Globus pallidus (tissue), 1 donor: ENCODE measurements at regions not wholly inside any gene's neighbourhood (a gene's known extent, or its start where the extent isn't known, plus 50 kb on each side); places are given as distances from the start of the nearest gene placed in this dataset.

Experiments used
- DNase-seq: peaks from one replicate; pipeline ENCODE4 v3.0.0-alpha.2; 2015; ENCODE audit warnings: low spot score

DNA sequence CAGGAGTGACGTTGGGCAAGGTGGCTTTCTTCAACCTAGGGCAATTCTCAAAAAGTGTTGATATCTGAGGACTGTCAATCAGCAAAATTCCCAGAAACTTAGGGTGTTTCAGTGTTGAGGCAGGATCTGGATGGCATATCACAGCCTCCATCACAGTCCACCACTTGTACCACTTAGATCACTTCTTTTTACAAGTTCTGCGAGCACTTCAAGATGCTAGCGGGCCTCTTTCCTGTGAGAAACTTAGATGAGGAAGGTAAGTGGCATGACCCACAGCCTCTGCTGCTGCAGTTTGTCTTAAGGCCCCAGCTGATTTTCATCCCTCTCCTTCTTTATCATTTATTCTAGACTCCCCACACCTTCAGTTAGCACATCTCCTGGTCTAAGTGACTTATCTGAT is 295.4 kb upstream of the ZNF521 start:
- no peak for DNase-seq

DNA sequence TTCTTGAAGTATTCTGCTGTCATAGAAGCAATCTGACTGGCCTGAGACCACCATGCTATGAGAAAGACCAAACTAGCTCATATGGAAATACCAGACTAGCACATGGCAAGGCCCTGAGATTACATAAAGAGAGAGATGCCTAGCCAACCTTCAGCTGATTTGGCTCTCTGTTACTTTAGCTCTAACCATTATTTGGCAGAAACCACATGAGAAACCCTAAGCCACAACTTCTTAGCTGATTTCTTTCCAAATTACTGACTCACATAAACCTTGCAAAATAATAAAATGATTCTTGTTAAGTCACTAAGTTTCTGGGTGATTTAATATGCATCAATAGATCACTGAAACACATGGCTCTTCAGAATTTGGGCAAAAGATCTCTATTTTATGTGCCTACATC is 295.0 kb upstream of the ZNF521 start:
- no peak for DNase-seq

DNA sequence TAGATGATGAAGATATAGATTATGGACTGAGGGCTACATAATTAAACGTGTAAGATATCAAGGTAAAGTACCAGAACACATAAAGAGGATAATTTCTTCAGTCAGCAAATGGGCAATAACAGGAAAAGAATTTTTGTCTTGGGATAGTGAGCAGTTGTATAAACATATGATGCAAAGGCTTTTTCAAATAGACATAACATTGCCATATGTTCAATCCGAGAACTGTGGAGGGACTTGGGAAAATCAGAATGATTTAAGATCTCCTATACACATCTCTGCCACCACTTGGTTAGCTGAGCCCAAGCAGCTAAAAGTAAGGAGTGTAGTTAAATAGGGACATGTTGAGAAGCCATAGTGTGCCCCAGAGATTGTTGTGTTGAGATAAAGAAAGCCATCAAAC is 287.6 kb upstream of the ZNF521 start:
- DNase-seq: no peak

DNA sequence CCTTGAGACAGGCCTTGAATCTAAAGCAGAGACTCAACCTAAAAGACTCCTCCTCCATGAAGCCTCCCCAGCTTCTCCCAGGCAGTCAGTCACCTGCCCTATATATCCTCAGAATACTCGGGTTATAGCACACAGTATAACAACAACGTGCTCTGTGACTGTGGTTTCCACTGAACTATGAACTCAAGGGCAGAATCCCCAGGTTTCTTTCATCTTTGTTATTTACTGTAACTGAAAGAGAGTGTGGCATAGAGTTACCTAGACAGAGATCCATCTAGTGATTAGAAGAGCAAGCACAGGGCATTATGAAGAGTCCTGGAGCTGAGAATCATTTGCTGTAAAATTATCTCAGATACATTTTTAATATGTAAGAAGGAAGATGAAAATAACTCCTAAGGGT is 281.6 kb upstream of the ZNF521 start:
- DNase-seq: no peak

DNA sequence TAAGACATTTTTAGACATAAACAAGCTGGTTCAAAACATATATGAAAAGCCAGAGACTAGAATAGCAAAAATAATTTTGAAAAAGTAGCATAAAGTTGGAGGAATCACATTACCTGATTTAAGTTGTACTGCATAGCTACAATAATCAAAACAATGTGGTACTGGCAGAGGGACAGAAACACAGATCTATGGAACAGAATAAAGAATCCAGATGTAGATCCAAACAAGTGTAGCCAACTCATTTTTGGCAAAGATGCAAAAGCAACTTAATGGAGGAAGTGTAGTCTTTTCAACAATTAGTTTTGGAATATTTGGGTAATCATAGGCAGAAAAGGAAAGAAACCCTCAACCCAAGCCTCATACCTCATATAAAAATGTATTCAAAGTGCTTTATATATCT is 278.7 kb upstream of the ZNF521 start:
- DNase-seq: no peak

DNA sequence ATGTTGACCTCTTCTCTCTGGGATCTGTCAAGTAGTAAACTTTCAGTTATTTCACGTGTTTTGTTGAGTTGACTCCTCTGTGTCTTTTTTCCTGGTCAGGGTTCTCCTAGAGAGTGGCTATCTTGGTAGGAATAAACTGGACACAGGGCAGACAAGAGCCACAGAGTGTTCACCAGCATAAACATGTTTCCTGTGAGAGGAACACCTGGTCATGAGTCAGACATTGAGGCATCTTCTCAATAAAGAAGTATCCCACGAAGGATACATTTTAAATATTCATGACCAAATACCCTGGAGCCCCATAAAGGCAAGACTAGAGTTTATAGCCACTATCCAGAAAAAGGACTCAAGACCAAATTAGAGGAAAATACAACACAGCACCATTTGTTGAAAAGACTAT is 269.7 kb upstream of the ZNF521 start:
- no peak for DNase-seq

DNA sequence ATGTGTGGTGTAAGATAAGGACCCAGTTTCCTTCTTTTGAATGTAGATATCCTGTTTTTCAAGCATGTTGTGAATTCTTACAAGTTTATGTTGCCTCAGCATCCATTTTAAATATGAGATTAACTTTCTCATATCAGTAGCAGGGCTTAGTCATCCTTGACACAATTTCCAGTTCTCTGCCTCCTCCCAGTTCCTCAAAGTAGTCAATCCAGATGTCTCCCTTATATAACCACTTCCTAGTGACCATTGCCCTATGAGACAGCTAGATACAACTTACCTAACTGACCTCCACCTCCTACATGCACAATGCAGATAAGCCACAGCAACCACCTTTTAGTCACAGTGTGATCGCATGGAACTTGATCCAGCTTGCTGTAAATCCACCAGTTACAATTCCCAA is 269.2 kb upstream of the ZNF521 start:
- no peak for DNase-seq

DNA sequence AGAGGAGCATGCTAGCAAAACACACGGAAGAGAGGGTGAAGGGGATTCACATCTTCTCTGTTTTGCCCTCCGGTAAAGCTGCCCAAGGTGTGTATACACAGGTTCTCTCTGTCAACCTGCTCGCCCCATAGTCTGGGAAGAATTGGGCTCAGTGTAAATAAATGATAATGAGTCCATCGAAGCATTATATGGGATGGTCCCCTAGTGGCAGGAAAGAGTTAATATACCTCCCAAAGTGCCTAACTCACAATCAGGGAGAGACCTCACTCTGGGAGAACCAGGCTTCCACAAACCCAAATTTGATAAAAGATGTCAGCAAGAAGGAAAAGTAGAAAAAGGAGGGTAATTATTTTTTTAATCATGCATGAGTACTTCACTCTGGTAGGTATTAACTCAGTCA is 262.2 kb upstream of the ZNF521 start:
- DNase-seq: no peak

DNA sequence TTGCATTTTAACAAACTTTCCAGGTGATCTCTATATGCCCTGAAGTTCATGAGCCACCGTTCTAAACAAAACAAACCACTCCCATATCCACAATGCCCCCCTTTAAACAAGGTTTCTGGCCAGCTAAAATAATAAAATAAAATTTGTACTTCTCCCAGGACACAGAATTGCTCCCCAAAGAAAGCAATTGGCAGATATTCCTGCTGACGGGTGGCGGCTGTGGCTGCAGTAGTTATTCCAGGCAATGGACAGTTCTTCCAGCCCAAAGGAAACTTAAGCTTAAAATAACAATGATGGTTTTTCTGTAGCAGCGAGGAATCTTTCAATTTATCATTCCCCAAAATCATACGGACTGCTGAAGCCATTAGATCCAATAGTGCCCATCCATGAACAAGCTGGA is 260.5 kb upstream of the ZNF521 start:
- DNase-seq: no peak

DNA sequence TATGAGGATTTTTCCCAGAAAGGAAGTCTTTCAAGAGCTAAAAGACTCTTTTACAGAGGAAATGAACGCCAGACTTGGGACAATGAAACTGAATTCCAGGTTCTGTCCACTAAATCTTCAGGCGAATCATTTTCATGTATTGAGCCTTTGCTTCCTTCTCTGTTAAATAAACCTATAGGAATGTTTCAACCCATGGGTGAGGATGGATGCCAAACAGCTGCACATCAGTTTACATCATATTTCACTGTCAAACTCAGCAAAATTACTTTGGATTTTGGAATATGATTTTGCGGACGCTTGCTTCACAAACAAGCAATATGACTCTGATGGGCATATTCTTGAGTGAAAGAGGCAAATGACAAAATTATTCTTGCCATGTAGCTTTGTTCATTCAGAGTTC is 256.1 kb upstream of the ZNF521 start:
- DNase-seq: no peak

DNA sequence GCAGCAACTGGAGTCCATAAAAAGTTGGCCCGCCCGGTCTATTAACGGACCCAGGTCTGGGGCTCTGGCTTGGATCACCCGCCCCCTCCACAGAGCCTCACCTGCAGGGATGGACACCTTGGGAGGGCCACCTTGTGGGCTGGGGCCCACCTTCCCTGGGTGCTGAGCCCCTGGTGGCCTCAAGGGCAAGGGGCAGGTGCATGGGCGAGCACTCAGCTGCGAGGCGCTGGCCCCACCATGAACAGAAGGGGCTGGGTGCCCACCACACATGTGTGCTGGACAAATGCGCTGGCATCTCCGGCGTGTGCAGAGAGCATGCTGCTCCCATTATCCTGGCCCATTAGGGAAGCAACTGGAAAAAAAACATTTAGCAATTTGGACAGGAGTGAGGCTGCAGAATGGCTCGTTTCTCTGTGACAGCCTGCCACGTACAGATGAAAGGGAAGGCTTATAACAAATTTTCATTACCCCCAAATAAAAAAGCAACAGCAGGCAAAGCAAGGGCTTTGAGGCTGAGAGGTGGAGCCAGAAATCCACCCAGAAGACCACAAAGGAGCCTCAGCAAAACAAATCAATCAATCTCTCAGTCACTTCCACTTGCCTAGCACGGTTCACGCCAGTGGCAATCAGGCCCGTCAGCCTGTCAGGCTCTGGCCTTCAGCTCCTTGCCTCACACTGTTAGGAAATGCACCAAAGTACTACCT is 253.1 kb upstream of the ZNF521 start:
- DNase-seq: no peak

DNA sequence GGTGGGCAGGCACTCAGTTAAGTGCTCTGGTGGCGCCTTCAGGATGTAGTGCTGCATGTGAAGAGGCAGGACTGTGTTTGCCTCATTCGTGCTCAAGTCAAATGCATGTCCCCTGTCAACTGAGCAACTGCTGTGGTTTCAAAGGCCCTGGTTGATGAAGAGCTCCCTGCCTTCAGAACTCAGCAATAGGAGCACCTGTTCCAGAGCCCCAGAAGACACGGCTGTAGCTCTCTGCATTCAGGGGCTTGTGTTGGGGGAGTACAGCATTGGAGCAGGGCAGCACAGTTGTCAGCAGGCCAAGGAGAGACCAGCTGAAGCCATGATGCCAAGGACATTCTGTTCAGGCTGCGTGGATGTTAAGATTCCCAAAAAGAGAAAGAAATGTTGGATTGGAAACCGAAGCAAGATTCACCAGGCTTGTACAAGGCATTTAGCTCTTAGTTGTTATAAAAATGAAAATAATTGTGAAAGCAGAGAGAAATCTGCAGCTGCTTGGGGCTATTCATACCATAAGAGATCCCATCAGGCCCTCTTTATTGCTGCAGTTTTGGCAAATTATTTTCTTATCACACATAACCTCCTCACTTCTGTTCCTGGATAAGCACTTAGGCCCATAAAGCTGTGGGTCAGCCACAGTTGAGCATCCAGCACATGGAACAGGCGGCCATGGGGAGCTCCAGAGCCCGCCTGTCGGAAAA is 252.4 kb upstream of the ZNF521 start:
- no peak for DNase-seq

DNA sequence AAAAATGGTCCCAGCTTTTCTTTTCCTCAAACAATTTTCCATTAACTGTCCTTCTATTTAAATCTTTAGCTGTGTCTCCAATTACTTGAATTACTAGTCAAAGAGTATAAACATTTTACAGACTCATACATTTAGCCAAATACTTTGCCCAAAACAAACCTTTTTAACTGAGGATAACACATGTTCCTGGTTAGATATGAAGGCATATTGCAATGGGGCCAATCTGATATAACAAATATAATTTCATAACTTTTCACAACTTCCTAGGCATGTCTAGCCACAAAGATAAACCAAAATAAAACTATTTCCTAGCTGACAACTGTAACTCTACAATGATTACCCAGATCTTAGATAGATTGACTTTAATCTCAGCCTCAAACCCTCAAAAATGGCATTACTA is 247.5 kb upstream of the ZNF521 start:
- DNase-seq: no peak

DNA sequence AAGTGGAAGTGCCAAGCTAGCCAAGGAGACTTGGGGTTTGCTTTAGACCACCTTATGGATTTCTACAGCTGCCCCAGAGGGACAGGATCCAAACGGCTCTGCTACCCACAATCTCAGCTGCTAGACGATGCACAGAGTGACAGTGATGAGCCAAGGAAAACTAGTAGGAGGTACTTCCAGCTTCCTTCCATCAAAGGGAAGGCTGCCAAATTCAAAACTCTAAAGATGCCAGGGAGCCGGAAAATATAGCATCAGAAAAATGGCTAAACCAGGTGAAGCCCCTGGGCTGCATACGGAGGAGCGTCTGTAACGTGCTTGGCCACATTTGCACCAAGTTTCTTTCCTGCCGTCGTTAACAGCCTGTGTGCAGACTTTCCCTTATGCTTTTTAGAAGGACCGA is 245.5 kb upstream of the ZNF521 start:
- no peak for DNase-seq

DNA sequence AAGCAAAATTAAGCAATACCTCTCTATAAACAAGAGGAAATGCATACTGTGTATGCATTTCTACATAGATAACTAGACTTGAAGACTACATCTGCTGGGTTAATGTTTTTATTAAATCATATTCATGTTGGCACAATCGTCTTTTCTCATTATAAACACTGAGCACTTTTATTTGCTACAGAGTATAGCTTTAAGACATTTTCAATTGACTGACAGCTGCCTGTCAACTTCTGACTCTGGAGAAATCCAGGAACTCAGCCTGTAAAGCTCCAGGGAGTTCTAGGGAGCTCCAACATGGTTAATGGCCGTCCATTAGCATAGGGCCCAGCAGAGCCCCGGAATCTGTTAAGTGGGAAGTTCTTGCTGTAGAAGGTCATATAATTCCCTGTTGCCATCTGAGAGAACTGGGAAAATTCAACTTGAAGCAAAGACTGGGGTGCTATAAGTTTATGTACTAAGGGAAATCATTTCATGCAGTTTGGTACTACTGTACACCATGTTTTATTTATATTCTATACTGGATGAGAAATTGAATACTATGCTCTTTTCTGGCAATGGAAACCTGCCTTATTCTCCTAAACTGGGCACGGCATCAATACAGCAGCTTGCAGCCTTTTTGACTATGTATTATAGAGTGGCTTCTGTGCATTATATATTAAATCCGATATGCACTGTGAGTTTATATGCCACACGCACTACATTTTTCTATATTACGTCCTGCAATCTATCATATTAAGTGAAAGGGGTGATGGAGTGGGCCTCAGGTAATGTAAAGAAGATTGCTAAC is 243.5 kb upstream of the ZNF521 start:
- DNase-seq: no peak

DNA sequence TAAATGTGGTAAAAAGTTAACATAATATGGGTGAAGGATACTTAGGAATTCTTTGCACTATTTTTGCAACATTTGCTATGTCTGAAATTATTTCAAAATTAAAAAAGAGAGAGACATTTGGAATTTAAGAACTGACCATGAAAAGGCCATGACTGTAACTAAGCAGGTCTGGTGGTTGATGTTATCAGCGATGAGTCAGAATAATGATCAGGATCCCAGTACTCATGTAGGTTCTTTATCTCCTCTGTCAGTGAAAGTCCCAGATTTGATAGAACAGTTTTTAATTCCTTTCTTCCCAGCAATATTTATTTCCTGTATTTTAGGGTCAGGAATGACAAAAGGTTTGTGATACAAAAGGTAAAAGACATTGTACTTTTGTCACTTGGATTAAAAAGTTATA is 242.4 kb upstream of the ZNF521 start:
- DNase-seq: no peak

DNA sequence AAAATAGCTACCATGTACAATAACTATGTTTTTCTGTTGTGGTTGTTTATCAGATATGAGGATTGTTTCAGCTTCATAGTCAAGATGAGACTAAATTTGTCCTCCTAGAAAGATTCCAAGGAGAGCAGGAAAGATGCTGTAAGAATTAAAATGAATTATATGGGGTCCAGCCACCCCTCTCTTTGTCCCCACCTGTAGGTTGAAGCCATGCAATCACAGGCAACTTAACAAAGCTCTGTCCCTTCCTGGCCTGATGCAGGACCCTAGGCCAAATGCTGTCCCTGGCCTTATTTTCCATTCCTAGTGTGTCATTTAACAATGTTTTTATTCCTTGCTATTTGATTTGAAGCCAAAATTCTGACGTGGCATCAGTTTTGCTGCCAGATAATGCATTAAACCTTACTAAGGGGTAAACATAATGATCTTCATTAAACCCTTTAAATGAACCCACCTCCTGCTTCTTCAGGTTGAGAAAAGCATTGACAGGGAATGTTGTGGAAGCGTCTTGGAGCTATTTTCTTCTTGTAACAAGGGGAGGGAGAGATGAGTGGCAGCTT is 240.9 kb upstream of the ZNF521 start:
- no peak for DNase-seq

DNA sequence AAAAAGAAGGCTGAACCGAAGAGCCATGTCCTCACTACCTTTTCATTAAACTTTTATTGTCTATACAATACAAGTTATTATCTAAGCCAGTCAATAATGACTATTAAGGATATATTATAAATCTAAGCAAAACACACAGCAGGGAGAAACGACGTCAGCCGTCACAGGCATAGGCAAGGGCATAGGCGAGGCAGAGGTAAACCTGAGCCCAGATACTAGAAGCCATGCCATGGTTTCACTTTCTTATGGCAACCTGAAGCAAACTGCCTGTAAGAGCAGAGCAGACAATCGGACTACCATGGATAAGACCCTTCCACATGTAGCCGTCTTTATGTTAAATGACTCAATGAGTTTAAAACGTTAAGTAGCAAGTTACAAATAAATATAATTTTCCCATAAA is 238.5 kb upstream of the ZNF521 start:
- DNase-seq: no peak

DNA sequence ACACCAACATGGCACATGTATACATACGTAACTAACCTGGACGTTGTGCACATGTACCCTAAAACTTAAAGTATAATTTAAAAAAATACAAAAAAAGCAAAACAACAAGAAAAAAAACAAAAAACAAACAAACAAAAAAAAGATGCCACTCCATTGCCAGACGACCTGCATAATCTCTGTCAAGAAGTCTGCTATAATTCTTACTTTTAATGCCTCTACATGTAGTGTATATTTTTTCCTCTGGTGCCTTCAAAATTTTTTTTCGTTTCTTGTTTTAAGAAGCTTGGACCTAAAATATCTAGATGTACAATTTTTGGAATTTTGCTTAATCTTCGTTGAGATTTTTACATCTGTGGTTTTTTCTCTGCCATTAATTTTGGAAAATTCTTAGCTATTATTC is 235.6 kb upstream of the ZNF521 start:
- DNase-seq: no peak

DNA sequence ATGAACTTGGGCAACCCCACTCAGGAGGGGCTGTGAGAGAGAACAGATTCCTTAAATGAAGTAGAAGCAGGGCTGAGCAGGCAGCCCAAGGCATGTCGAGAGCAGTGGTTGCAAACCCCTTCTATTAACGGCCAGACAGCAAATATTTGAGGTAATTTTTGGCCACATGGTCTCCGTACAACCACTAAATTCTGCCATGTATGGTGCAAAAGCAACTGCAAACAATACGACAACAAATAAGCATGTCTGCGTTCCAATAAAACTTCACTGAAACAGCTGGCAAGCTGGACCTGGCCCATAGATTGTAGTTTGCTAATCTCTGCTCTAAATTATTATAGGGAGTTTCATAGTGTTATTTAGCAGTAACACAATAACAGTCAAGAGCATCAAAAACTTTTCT is 217.0 kb upstream of the ZNF521 start:
- DNase-seq: no peak

DNA sequence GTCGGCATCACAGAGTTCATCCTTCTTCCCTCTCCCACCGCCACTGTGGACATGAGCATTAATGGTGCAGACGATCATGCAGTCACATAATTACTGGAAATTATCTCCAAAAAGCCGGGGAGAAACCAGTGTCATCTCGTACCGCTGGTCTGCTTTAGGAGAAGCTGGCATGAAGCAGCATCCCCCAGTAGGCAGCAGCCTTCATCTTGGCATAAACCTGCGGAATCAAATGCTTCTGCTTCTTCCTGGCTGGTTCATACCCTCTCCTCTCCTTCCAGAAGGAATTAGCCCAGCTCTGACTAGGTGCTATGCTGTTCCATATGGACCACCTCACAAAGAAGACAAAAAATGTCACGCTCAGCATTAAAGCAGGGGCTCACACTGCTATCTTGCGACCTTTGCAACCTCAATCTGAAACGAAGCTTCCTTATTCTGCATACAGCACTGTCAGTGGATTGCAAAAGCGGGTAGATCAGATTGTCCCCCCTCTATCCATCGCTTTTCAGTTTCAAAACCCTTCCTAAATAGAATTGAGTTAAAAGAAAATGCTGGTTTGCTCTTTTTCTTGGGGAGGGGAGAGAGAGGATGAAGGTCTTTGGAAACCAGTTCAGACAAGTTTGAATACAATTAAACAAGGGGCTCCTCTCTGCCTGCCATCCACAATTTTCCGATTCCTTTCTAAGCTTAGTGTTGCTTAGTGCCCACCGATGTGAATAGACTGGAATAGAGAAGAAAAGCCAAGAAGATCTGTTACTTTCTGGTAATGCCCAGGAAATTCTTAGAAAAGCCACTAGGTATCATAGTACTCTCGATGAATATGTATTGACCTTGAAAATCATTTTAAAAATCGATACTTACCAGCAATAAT is 212.1 kb upstream of the ZNF521 start:
- no peak for DNase-seq

DNA sequence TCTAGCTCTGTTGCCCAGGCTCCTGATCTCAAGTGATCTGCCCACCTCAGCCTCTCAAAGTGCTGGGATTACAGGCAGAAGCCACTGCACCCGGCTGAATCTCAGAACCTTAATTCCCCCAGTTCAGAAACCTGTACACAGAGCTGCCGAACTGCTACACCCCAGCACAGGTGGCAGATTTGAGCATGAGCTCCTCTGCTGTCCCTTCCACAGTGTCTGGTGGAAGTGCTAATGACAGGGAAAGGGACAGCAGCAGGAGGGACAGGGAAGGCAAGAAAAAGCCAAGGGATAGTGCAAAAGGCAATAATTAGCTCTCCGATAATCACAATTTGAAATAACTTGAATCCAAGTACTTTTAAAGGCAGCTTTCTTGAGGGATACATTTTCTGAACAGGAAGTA is 211.4 kb upstream of the ZNF521 start:
- no peak for DNase-seq
